ENCODE measurements at regions not wholly inside any gene's neighbourhood (a gene's known extent, or its start where the extent isn't known, plus 50 kb on each side); places are given as distances from the start of the nearest gene placed in this dataset.

- TF ChIP-seq PATZ1 (CRISPR knock-in tag; IDR thresholded peaks at IDR 0.05; ENCODE audit: borderline replicate concordance) (no peak), TSHZ2 (CRISPR knock-in tag; IDR thresholded peaks at IDR 0.05) (no peak), ARNTL (CRISPR knock-in tag; IDR thresholded peaks at IDR 0.05; ENCODE audit: borderline replicate concordance, low read depth) (no peak)
These were observed 473.7 kb upstream of the DEPDC1 start for GRCh38 chr1:68970571-68970970.
